Central memory CD4-positive, alpha-beta T cell (primary cell): ENCODE measurements at regions not wholly inside any gene's neighbourhood (a gene's known extent, or its start where the extent isn't known, plus 50 kb on each side); places are given as distances from the start of the nearest gene placed in this dataset.
"Not testable (repeated sequence)": the region's sequence is repeated elsewhere in the genome, so short reads cannot be mapped to it uniquely, and the experiment has no call there.

Experiments
- DNase-seq: peaks from one replicate; pipeline ENCODE4 v3.0.0; 2022

DNA sequence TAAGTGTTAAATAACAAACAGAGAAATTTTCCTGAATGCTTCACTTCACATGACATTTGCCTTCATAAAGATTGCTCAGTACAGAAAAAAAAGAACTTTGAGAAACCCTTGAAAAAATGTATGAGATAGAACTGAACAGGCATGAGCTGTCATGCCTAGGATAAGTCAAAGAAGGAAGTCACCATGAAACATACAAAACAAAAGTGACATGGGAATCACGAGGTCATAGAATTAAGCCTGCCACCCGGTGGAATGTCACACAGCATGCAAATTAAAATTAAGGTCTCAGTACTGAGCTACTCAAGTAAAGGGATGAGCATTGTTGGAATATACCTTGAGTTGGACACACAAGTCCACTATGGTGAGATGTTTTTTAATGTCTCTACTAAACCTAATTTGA, 652.5 kb upstream of the NECTIN3 start:
- DNase-seq: no peak

DNA sequence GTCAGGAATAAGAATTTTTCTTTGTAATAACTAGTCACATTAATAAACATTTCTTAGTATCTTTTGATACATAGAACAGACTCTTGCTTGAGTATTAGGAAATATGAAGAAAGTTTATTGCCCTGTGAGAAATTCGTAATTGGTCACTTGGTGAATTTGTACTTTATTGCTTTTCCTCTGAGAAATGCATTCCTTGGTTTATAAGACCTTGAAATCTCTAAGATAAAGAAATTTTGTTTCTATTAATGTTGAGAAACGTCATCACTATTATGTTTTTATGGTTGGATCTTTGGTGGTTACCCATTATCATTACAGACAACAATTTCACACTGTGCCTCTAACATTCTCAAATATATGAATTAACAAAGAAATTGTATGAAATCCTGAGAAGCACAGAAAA, 652.0 kb upstream of the NECTIN3 start:
- DNase-seq: no peak

DNA sequence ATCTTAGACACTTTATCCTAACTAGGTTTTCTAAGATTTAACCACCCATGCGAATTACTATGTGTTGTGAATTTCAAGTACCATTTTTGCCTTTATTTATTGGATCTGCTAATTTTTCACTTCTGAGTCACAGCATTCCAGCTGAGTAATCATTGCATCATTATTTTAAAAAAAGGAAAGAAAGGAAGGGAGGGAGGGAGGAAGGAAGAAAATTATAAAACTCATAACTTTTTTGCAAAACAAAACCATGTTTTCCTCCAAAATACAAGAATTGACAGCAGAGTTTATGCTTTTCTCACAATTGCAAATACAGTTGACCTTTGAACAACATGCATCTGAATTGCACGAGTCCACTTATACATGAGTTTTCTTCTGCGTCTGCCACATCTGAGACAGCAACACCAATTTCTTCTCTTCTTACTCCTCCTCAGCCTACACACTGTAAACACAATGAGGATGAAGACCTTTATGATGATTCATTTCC, 651.4 kb upstream of the NECTIN3 start:
- no peak for DNase-seq

DNA sequence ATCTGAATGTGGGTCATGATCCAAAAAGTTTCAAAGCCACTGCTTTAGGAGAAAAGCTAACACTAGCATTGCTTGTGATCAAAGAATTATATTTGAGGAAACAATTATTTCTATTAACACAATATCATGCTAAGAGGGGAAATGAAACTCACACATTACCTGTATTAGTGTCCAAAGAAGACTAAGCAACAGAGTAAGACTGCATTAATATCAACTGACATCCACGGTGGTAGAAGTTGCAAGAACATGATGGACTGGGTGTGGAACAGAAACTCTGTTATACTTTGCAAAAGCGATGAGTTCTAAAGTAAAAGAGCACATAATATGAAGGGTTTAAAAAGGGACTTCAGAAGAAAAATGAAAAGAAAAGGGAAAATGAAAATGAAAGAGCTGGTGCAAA, 648.3 kb upstream of the NECTIN3 start:
- DNase-seq: no peak

DNA sequence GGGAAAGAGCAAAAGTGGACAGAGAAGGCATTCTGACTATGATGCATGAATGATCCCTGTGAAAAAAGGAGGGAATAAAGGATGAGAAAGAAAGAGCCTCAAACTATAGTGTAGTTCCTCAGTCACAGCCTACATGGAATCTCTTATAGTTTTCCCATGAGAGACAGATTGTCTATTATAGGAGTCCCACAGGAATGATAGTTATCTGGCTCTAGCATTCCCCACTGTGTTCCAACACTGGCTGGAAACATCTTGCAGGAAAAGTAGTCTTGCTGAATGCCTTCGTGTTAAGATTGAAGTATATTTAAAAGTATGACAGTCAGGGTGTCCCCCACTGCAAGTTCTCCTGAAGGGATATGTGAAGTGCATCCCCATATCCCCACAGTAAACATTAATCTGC, 641.5 kb upstream of the NECTIN3 start:
- no peak for DNase-seq

DNA sequence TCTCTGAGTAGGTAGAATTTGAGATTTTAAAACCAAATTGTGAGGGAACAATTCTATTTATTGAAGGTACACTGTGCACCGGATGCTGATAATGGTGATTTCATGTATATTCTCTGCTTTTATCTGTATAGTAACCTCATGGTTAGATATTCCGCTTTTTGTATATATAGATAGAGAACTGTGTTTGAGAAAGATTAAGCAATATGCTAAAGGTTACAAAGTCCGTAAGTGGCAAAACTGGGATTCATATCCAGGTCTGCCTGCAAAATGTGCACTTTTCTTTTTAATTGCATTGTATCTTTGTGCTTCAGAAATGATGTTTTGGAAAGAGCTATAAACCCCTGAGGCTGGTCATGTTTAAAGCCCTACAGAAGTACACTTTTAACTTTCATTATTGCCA, 635.4 kb upstream of the NECTIN3 start:
- no peak for DNase-seq

DNA sequence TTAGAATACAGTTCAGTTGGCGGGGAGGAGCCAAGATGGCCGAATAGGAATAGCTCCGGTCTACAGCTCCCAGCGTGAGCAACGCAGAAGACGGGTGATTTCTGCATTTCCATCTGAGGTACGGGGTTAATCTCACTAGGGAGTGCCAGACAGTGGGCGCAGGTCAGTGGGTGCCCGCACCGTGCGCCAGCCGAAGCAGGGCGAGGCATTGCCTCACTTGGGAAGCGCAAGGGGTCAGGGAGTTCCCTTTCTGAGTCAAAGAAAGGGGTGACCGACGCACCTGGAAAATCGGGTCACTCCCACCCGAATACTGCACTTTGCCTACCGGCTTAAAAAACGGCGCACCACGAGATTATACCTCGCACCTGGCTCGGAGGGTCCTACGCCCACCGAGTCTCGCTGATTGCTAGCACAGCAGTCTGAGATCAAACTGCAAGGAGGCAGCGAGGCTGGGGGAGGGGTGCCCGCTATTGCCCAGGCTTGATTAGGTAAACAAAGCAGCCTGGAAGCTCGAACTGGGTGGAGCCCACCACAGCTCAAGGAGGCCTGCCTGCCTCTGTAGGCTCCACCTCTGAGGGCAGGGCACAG, 631.5 kb upstream of the NECTIN3 start:
- DNase-seq: not testable (repeated sequence)

DNA sequence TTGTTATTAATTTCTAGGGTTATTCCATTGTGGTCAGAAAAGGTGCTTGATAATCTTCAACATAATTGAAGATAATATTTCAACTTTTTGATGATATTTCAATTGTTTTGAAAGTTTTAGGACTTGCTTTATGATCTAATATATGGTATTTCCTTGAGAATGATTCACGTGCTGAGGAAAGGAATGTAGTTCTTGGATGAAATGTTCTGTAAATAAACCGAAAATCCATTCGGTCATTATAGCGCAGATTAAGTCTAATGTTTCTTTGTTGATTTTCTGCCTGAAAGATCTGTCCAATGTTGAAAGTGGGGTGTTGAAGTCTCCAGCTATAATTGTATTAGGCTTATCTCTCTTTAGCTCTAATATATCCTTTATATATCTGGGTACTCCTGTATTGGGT, 617.5 kb upstream of the NECTIN3 start:
- no peak for DNase-seq

DNA sequence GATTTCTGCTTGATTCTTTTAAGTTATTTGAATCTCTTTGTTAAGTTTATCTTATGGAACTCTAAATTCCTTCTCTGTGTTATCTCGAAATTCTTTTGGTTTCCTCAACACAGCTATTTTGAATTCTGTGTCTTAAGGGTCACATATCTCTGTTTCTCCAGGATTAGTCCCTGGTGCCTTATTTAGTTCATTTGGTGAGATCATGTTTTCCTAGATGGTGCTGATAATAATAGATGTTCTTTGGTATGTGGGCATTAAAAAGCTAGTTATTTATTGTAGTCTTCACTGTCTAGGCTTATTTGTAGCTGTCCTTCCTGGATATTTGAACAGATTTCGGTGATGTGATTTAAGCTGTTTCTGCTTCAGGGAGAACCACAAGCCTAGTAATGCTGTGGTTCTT, 615.6 kb upstream of the NECTIN3 start:
- no peak for DNase-seq

DNA sequence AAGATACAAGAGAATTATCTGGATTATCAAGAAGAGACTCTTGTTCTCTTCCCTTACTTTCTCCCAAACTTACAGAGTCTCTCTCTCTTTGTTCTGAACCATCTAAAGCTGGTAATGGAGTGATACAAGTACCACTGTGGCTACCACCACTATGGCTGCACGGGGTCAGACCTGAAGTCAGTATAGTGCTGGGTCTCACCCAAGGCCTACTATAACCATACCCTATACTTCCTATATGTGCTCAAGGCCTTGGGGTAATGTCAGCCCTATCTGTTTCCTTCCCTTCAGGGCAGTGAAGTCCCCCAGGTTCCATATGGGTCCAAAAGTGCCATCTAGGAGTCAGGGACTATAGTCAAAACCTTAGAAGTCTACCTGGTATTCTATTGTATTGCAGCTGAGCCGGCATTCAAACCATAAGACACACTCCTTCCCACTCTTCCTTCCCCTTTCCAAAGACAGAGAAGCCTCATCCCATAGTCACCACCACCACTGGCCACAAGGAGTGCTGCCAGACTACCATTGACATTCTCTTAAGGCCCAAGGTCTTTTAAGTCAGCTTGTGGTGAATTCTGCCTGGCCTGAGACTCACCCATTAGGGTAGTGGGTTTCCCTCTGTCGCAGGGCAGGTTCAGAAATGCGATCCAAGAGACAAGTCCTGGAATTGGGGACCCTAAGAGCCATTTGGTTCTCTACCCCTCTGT, 615.0 kb upstream of the NECTIN3 start:
- DNase-seq: no peak

DNA sequence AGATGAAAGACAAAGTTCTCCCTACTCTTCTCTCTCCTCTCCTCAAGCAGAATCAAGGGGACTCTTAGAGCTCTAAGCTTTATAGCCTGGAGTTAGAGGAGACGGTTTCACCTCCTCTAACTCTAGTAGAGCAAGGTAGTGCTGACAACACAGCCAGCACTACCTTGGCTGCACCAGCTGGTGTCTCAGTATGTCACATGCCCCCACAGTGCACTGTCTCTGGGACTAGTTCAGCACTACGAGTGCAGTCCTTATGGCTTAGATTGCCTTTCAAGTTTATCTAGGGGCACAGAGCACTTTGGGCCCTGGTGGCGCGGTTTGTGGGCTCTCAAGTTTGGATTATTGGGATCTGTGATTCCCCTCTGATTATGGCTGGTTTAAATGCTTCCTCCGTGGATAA, 614.1 kb upstream of the NECTIN3 start:
- no peak for DNase-seq

DNA sequence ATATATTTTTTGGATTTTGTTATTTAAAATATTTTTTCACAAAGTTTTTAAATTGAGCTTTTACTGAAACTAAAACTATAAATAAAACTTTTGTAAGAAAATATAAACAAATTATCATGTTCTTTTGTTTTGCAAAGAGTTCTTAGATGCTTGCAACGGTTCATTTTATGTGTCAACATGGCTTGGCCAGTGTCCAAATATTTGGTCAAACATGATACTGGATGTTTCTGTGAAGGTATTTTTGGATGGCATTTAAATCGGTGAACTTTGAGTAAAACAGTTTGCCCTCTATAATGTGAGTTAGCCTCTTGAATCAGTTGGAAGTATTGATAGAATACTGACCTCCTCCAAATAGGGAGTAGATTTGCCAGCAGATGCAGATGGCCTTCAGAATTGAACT, 612.6 kb upstream of the NECTIN3 start:
- no peak for DNase-seq

DNA sequence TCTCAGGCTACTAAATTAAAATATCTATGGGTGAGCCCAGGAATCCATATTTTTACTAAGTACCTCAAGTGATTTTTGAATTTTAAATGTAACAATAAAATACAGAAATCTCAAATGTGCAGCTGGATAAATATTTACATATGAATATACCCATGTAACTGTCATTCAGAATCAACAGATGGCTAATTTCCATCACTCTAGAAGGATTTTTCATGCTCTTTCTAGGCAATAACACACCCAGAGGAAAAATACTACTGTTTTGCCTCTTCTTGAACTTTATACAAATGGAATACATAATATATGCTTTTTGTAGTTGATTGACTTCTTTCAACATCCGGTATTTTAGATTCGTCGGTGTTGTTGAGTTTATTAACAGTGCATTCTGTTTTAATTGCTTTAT, 601.3 kb upstream of the NECTIN3 start:
- no peak for DNase-seq

DNA sequence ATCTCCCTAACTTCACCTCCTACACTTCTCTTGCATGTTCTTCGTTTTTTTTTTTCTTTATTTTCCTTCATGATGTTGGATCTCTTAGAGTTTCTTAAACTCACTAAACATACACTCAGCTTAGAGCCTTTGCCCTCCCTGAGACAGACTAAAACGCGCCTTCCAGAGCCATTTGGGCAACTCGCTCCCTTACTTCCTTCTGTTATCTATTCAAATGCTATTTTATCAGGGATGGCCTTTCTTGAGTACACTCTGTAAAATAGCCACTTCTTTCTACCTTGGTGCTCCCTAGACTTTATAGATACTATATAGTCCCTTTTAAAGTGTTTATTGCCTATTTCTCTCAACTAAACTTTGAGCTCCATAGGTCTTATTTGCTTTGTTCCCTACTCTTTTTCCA, 598.2 kb upstream of the NECTIN3 start:
- no peak for DNase-seq

DNA sequence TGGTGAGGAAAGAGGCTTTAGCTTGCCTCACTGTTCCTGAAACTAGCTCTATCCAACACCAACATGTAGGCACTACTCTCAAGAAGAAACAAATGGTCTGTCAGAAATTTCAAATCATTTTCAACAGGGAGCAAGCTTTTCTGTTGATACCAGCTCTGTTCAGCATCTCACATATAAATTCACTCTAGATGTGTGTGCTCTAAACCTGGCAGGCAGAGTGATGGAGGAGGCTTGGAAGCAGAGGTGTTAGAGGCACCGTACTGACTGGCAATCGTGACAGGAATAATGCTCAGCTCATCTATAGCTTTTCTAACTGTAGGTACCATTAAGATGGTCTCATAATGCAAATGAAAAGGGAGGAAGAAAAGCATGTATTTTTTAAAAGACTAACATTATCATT, 597.2 kb upstream of the NECTIN3 start:
- no peak for DNase-seq

DNA sequence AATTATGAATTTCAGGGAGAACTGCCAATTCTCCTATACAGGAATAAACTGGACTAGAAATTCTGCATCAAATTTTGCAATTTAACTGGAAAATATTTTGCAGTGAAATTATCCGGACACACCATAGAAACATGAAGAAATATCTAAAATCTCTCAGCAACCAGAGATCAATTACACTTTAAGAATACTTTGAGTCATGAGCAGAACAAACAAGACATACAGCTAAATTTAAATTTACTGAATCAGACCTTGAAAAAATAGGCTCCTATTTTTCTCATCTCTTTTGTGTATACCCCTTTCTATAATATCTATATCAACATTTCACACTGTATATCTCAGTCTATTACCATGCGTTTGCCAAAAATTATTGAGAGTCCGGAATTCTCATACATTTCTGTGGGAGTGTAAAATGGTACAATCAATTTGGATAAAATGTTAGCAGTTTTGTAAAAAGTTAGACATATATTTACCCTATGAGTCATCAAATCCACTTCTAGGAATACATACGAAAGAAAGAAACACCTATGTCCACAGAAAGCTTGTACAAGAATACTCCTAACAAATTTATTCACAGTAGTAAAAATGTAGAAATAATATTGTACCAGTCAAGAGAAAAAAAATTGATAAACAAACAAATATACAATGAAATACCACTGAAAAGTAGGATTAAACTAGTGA, 593.1 kb upstream of the NECTIN3 start:
- DNase-seq: no peak

DNA sequence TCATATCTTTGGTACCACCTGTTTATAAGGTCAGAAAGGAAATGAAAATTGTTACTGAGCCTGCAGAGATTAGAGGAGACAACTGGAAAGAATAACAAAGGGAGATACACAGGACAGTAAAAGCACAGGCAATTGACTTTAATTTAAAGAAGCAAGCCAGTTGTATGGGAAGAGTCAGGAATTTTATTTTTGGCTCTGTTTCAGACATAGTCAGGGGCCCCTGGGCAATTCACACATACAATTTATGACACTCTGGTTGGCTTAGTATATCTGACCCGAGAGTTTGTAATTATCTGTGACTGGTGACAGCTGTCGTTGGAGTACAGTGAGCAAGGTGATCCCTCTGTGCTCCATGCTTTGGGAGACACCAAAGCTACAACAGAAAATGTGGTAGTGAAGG, 591.9 kb upstream of the NECTIN3 start:
- DNase-seq: no peak

DNA sequence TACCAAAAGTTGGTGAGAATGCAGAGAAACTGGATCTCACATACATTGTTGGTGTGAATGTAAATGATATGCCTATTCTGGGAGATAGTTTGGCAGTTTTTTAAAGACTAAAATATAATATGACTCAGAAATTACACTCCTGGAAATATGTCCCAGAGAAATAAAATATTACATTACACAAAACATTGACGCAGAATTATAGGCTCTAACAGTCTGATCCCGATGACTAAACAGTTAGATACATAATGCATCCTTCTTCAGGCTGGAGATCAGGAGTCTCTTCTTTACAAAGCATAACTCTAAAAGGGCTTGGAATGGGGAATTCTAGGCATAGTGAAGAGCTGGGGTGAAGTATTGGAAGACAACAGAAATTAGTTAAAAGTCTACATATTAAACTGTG, 586.2 kb upstream of the NECTIN3 start:
- no peak for DNase-seq

DNA sequence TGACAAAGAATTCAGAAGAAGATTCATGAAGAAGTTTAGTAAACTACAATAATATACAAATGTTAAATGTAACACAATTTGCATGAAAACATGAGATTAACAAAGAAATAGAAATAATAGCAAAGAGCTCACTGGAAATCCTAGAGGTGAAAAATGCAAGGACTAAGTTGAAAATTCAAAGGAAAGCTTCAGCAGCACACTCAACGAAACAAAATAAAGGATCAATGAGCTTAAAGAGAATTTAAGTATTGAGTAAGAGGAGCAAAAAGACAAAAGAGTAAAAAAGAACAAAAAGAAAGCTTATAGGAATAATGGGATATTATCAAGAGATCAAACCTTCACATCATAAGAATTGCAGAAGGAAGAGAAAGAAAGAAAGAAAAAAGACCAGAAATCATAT, 583.8 kb upstream of the NECTIN3 start:
- no peak for DNase-seq

DNA sequence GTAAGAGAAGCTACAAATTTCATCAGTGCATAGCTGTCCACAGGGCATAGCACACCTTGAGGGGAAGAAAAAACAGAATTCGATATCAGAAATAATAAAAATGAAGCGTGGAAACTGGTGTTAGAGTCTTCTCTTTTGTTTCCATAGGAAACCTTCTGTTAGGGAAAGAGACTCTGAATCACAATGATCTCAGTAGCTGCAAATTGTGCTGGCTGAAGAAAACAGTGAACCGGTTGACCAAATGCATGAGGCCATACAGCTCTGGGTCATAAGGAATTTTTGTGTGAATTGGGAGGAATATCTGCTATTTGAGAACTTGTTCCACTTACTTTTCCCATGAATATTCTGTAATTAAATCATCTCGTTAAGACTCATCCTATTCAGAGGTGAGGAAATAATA, 580.2 kb upstream of the NECTIN3 start:
- no peak for DNase-seq

DNA sequence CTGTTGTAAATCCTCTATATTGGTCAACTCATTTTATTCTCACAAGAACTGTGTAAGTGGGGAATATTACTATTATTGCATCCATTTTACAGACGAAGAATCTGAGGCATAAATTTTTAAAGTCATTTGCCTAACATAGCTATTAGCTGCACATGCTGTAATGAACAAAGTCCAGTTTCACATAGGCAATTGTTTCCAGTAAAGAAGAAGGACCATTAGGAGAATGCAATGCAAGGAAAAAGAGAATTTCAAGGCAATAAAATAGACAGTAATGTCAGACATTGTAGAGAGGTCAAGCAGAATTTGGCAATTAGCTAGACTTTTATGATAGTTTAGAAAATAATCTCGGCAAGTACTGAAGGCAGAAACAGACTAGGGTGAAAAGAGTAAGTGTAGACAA, 578.7 kb upstream of the NECTIN3 start:
- DNase-seq: no peak

DNA sequence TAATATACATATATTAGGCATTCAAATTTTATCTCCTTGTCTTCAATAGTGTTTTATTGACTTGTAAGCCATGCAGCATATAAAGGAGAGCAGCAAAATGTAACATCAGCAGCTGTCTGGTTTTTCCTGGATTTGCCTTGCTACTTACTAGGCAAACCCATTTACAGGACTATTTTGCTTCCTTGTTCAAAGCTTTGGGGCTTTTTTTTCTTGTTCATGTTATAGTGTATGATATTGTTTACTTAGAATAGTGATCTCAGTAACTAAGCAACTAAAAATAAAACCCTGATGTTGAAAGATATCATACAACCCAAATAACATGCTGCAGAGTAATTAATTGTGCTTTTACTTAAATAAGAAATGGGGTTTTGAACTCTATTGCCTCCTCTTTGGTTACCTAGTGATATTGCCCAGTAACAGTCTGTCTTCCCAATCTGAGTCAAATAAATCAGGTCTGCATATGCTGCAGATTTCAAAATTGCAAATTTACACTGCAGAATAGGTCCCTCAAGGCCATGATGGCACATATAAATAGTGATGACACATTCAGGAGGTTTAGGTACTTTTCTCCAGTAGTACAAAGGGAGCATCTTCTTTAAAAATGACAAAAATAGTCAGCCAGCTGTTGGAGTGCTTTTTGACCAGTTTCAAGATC, 578.1 kb upstream of the NECTIN3 start:
- DNase-seq: no peak

DNA sequence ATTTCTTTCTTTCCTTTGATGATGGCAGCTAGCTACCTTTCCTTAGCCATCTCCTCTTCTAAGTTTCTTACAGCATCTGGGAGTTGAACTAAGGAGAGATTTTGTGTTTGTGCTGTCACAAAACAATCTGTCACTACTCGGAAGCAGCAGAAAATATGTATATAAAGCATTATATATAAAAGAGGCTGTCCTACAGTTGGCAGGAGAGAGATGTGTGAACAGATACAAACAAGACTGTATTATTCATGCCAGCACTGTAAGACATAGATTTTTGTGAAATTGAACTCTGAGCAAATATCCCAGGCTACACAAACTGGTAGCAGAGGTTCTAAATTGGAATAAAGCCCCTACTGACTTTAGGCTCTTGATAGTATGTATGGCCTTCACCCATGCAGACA, 577.5 kb upstream of the NECTIN3 start:
- no peak for DNase-seq

DNA sequence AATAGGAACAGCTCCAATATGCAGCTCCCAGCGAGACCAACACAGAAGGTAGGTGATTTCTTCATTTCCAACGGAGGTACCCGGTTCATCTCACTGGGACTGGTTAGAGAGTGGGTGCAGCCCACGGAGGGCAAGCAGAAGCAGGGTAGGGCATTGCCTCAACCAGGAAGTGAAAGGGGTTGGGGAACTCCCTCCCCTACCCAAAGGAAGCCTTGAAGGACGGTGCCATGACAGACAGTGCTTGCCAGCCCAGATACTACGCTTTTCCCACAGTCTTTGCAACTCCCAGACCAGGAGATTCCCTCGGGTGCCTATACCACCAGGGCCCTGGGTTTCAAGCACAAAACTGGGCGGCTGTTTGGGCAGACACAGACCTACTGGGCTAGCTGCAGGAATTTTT, 576.9 kb upstream of the NECTIN3 start:
- DNase-seq: no peak
